ELR (cell line): ENCODE measurements at regions not wholly inside any gene's neighbourhood (a gene's known extent, or its start where the extent isn't known, plus 50 kb on each side); places are given as distances from the start of the nearest gene placed in this dataset.
"Not testable (repeated sequence)": the region's sequence is repeated elsewhere in the genome, so short reads cannot be mapped to it uniquely, and the experiment has no call there.

Source experiments
- DNase-seq: peaks from one replicate; pipeline ENCODE4 v3.0.0-alpha.2; 2015; ENCODE audit warnings: low read depth

DNA sequence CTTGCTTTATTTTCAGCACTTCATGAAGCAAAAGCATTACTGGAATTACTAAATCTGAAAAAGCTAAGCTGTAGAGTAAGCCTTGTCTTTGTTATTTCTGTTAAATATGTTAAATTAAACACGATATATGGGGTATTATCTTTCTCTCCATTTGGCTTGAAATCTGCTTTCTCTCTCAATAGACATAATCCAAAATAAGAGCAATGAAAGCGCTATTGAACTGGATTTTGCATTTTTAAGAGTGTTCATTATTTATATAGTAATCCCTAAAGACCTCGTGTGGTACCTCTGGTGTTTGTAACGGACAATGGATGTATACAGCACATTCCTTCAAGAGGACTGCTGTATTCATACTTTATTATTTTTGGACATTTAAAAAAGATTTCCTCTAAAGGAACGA lies 91.5 kb upstream of the KCNE2 start:
- DNase-seq: no peak

DNA sequence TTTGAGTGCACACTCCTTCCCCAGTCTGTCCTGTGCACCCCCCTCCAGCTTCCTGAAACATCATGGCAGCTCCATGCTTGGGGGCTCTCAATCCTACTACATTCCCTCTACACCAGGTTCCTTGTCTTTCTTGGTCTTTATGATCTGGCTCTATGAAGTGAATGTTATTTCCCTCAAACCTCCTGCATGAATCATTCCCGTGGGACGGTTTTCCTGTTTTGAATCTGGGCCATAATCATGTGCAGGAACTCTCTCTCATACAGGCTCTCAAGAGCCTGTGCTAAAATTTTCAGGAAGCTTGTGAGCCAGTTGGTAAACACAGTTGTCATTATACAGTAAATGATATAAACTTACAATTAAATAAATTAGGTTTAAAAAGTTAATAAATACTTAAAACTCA lies 89.8 kb upstream of the KCNE2 start:
- peak; percentile 19 for DNase-seq

DNA sequence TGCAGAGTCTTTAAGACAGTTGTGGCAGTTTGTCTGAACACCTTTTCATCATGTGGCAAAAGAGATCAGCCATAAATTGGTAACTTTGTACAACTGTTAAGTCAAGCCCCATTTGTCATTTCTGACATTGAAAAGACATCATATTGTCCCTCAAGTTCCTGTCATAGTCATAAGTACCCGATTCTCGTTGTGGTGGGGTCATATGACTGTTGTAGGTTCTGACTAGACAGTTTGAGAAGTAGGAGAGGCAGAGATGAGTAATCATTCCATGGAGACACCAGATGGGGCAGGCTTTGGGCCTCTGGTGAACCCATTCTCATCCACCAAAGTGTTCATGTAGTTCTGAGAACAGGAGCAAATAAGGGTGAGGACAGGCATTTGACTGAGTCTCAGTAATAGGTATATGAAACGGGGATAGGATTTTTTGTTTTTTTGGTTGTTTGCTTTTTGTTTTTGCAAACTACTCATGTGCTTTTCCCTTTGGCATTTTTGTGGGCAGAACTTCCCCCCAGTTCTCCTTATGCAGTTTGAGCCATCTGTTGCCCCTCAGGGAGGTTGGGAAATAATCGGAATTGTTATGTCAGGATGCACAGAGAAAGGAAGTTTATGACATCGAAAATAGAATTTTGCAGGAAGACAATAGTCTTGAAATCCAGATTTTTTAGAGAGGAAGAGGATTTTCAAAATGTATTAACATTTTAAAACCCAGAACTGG lies 86.9 kb upstream of the KCNE2 start:
- DNase-seq: peak; percentile 30

DNA sequence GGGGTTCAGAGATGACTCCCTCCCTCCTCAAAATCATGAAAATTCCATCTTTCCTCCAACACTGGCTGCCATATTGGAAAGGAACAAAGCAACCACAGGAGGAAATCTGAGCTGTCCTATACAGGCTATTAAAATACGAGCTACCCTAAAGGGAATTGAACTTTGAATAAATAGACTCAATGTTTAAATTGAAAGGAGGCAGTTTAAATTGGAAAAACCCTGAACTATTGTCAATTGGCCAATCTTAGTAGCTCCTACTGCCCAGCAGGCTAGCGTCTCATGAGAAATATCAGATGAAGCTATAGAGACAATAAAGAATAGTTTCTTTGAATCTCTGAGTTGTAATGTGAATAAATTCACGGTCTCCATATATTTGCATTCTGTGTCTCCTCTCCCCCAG lies 85.4 kb upstream of the KCNE2 start:
- DNase-seq: no peak

DNA sequence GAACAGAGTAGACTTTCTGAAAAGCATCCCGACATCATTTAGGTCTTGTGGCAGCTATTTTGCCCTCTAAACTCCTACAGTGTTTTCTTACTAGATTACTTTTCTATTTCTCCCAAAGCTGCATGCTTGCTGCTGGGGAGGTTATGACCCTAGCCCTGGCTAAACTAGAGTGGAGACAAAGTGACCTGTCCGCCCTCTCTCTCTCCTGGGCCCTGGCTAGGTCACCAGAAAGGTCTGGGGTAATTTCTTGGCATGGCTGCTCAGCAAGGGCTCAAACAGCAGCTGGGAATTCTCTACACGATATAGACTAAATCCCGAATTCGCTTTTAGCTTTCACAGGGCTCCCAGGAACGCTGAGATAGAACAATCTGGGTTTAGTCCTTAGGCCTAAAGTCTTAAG lies 84.5 kb upstream of the KCNE2 start:
- no peak for DNase-seq

DNA sequence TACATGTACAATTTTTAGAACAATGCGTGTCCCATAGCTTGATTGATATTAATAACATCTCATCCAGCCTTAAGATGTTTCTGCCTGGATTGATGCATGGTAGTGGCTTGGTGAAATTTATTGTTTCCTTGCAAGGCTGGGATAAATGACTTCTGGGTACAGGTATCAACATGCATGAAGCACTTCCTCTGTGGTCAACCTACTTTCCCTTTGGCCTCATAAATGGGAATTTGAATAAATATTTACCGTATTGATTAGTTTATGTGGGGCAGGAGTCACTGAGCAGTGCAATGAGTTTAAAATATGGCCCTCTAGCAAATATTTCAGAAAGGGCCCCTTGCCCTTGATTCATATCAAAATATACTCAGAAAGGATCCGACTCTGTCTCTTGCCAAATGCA lies 83.9 kb upstream of the KCNE2 start:
- no peak for DNase-seq

DNA sequence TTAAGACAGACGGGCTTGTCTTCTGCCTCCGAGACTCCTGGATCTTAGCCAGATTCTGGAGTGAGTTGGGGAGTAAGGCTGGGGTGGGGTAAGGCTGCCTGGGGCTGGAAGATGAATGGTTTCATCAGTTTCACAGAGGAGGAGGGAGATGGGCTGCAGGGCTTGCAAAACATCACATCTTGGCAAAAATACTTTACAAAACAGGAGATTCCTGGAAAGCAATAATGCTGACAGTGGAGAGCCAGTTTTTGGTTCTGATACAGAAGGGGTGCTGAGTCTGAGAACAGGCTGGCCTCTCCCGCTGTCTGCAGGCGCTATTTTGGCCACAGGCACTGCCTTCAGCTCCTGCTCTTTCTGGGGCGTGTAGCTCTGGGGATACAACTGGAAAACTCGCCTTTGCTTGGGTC lies 83.4 kb upstream of the KCNE2 start:
- DNase-seq: no peak

DNA sequence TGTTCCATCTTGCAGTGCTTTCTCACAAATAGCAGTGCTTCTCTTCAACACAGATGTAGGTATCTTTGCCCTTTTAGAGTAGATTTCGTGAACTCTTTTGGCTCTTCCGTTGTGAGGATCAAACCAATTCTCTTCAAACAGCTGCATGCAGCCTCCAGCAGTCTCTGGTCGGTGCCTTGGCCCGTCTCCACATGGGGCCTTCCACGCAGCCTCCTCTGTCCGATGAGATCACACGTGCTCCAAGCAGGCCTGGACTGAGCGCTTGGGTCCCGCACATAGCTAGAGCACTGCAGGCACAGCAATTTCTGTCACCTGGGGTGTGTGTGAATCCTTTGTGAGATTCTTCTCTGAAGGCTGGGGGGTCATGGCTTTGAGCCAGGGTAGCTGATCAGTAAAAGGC lies 82.8 kb upstream of the KCNE2 start:
- DNase-seq: no peak

DNA sequence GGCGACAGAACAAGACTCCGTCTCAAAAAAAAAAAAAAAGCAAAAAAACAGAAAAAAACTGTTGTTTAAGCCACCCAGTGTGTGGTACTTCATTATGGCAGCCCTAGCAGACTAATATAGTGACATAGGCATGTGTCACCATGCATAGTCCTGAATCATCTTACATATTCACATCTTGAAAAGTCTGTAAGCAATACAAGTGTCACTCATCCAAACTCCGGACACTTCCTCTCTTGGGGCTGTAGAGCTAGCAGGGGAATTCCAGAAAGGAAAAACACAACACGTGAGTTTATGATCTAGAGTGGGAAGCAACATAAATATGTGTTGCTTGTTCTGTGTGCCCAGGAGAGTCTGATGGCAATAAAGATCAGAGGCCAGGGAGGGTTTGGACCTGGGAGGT lies 81.6 kb upstream of the KCNE2 start:
- DNase-seq: peak; percentile 68

DNA sequence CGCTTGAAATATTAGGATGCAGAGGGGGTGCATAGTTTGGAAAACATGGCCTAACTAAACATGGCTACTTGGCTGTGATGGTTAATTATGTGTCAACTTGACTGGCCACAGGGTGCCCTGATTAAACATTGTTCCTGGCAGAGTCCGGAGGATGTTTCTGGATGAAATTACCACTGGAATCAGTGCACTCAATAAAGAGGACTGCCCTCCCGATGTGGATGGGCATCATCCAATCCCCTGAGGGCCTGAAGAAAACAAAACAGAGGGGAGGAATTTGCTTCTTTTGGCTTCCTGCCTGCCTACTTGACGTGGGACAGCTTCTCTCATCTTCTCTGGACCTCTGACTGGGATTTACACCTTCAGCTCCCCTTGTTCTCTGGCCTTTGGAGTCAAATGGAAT lies 79.1 kb upstream of the KCNE2 start:
- no peak for DNase-seq

DNA sequence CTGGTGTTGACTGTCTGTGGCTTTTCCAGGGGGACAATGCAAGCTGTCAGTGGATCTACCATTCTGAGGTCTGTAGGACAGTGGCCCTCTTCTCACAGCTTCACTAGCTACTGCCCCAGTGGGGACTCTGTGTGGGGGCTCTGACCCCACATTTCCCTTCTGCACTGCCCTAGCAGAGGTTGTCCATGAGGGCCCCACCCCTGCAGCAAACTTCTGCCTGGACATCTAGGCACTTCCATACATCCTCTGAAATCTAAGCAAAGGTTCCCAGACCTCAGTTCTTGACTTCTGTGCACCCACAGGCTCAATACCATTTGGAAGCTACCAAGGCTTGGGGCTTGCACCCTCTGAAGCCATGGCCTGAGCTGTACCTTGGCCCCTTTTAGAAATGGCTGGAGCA lies 75.8 kb upstream of the KCNE2 start:
- DNase-seq: not testable (repeated sequence)

DNA sequence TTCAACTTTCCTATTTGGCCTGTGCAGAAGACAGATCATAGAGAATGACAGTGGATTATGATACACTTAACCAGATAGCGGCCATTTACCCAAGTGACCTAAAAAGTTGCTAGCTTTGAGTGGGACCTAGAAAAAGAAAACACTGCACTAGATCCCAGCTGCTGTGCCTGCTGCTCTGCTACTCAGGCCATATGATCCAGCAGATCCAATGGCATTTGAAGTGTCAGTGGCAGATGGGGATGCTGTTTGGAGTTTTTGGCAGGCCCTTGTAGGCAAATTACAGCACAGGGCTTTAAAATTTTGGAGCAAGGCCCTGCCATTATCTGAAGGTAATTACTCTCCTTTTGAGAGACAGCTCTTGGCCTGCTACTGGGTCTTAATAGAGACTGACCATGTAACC lies 74.0 kb upstream of the KCNE2 start:
- no peak for DNase-seq

DNA sequence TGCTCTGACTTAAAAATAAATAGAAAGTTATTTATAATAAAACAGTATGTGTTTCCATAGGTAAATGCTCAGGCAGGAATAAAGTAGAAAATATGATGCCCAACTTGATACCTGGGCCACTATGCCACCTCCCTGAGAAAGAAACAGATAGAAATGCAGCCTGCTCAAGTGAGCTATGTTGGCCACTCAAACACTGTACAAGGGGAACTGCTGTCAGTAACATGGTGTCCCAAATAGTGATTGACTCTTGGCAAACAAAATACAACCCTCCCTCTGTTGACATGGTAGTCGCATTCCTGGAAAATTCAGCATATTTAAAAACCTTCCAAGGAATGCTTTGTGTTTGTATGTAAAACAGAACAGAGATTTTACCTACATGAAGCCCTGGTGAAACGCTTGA lies 66.9 kb upstream of the KCNE2 start:
- no peak for DNase-seq

DNA sequence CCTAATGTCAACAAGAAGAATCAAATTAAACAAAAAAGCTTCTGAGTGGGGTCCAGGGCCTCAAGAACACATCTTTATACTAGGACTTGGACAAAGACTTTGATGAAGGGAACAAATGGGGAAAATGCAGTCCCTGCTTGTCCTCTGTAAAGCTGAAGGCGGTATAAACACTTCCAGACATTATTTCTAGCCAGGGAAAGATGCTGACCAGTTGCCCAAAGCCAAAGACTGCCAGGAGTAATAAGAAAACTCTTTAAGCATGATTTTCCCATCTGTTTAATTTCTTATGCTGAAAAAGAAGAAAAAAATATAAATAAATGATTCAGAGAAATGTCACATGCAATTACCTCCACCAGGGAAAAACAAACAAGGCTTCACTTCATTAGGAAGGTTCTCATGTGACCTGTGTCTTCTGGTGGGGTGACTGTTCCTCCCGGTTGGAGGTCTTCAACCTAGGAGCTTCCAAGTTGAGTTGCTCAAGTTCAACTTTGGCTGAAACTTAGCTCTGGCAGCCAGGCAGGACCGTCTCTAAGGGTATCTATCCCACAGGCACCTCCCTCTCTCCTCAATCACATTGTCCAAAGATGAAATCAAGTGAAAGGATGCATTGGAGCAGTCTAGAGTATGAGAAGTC lies 65.2 kb upstream of the KCNE2 start:
- no peak for DNase-seq

DNA sequence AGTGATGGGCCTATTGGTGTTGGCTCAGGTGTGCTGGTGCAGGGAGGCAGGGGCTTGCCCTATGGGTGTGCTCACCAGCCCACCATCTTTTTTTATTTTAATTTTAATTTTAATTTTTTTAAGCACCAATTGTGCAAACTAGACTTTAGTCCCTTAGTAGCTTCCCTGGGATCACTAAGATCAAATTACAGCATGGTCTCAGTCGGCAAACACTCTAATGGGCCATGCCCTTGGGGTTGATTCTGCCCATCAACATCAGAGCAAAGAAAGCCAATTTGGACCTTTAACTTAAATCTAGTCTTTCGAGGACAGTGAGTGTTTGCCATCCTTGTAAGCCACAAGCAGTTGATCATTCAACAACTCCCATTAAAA lies 64.7 kb upstream of the KCNE2 start:
- DNase-seq: no peak

DNA sequence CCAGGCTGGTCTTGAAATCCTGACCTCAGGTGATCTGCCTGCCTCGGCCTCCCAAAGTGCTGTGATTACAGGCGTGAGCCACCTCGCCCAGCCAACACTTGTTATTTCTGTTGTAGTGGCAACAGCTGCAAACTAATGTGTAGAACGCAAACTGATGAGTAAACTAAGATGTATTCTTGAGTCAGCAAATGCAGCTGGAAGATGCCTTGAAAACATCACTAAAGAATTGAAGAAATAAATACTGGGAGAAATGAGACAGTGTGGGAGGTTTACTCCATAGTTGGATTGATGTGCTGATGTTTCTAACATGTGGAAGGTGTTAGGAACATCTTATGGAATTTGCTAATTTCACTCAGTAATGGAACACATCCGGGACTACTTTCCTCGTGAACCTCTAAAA lies 61.3 kb upstream of the KCNE2 start:
- DNase-seq: peak; percentile 6

DNA sequence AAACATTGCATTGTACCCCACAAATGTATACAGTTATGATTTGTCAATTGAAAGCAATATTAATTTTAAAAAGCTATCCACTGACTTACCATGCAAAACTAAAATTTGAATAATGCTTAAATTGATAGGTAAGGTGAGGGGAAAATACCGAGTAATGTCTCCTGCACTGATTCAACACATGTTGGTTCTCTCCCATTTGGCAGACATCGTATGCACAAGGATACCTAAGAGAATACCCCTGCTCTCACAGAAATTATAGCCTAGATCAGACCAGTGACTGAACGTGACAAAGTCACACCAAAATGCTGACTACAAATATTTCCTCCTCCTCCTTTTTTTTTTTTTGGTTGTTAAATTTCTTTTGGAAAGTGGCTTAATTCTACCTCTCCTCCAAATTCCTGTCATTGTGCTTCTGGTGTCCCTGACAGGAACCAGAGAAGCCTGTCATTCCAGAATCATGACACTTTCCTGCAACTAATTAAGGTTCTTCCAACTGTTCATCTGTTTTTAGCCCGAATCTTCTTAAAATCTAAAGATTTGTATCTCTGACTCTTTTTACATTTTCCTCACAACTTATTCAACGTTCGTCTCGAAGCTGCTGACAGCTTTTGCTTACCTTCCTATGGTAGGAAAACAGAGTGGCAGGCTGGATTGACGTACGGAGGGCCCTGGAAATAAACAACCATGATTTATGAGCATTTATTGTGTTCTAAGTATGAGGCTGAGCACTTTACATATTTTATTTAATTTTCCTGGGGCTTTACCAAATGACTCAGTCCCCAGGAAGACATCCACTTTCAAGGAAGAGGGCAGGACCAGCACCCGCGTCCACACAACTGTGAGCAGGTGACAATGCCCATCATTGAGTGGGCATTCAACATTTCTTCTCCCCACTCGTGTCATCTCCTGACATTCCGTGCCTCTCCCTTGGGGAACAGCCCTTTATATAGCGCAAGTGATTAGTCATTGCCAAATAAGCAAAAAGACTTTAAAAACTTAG lies 57.9 kb upstream of the KCNE2 start:
- DNase-seq: no peak

DNA sequence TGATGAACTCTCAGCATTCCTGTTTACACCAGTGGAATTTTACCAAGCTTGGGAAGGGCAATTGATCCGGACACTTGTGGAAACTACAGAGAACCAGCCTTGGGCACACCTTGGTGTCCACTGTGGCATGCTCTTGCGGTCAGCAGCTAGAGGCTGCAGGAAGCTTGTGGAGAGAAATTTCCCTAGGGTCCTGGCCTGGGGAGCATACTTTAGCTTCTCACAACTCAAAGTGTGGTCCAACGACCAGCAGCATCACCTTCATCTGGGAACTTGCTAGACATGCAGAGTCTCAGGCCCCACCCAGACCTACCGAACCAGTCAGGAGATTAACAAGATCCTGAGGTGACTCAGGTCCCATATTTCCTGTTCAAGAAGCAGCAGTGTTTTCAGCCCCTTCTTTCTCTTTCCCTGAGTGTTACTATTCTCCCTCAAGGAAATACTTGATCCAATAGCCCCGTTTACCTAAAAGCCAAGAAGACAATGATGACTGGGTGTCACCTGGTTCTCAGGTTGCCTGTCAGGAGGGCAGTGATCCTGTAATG lies 55.7 kb upstream of the KCNE2 start:
- no peak for DNase-seq

DNA sequence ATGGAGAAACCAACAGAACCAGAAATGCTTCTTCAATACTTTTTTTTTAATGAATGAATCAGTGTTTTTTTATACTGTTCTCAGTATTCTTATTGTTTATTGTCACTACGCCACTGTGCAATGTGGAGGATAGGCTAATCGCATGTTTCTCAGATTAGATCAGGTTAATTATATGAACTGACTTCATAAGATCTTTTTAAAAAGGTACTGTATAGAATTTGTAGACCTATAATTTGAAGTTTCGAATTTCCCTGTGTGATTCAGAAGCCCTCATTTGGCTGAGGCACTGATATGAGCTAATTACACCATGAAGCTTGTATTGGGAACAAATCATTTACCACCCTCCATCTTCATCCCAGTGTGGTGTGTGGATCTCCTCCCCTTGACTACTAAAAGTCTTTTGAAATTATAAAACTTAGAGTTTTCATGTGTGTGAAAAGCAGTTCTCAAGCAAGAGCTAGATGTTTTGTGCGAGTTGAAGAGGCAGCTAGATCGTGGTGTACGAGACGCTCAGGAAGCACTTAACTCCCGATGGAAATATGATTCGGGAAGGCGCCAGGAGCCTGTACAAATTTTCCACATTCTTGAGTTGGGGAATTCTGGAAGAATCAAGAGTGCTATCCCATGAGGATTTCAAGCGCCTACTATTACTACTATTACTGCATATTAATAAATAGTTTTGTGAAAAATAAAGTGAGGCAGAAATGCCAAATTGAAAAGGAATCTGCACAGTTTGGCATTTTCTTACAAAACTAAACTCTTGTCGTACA lies 52.1 kb upstream of the KCNE2 start:
- DNase-seq: no peak

DNA sequence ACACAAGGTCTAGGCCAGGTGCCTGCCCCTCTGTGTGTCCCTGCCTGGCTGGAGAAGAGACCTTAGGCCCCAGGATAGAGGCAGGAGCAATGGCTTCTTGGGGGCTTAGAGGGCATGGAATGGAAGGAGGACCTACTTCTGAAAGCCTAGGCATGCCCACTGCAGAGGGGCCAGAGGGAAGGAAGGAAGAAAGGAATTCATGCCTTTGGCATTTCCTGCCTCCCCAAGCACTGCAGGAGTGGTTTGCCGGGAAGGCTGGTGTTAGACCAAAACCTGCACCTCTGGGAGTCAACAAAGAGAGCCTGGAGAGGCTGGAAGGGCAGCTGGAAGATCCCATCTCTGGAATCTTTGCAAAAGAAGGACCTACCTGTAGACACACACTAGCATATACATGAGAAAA lies 50.7 kb upstream of the KCNE2 start:
- DNase-seq: peak; percentile 51
